Aorta (tissue), 5 donors: ENCODE measurements at regions not wholly inside any gene's neighbourhood (a gene's known extent, or its start where the extent isn't known, plus 50 kb on each side); places are given as distances from the start of the nearest gene placed in this dataset.

ENCODE experiments used
- ATAC-seq: fragments of 200-7000 bp; cut with Tn5 transposase; one replicate; pipeline ENCODE4 v1.9.1; 2022; ENCODE audit warnings: moderate library complexity; ENCODE audit not compliant: low FRiP score
- DNase-seq, 2 donors: peaks; one replicate each; pipeline ENCODE4 v3.0.0-alpha.2; 2020
- H3K27ac ChIP-seq, 2 donors: one replicate each; pipeline ENCODE4 v1.5.1; 2013; ENCODE audit warnings: low read length in 2 of 2, mild to moderate bottlenecking in 2 of 2, moderate library complexity in 2 of 2, control low read depth in 1 of 2, inconsistent platforms in 1 of 2, low read depth in 1 of 2
- H3K27me3 ChIP-seq, 2 donors: one replicate each; pipeline ENCODE4 v1.6.1; 2013; ENCODE audit warnings: control low read depth in 1 of 2, low read length in 1 of 2, mild to moderate bottlenecking in 1 of 2, moderate library complexity in 1 of 2; ENCODE audit not compliant: insufficient read depth in 2 of 2, control insufficient read depth in 1 of 2
- H3K36me3 ChIP-seq, 2 donors: one replicate each; pipeline ENCODE4 v1.6.1; 2013; ENCODE audit warnings: control low read depth in 1 of 2, low read length in 1 of 2, mild to moderate bottlenecking in 1 of 2; ENCODE audit not compliant: insufficient read depth in 2 of 2, control insufficient read depth in 1 of 2
- H3K4me1 ChIP-seq, 2 donors: one replicate each; pipeline ENCODE4 v1.6.1; 2013; ENCODE audit warnings: low read length in 2 of 2, control low read depth in 1 of 2, mild to moderate bottlenecking in 1 of 2, moderate library complexity in 1 of 2; ENCODE audit not compliant: insufficient read depth in 2 of 2, control insufficient read depth in 1 of 2
- H3K4me3 ChIP-seq, 2 donors: one replicate each; pipeline ENCODE4 v1.5.1; 2013; ENCODE audit warnings: low read length in 2 of 2, control low read depth in 1 of 2, mild to moderate bottlenecking in 1 of 2
- H3K9me3 ChIP-seq: one replicate; pipeline ENCODE4 v1.6.1; 2013; ENCODE audit warnings: mild to moderate bottlenecking, low read length; ENCODE audit not compliant: control insufficient read depth
- WGBS, 2 donors: extraction: QIAGEN DNeasy Blood & Tissue Kit; methylation state at CpG; one replicate each; pipeline ENCODE4 v1.1.7; 2013; 5-methylcytosine and 5-hydroxymethylcytosine counted together
- intact Hi-C, 2 donors: fragments of 100-400 bp; cut with DNase I; formaldehyde crosslinking; loops; one replicate each; pipeline versions ENCODE4 v1.14.2 to v1.15.0; 2022
- donor health status: healthy with polysubstance abuse.
- donor health status: Bipolar disorder and iron deficiency.
- donor health status: DM: no; HTN: no; CAD: no.
- donor health status: DM: no; HTN: no; CAD: no.
- donor health status: DM: yes; HTN: yes; CAD: no.

GRCh38 chr17:37833237-37833859 is 88.5 kb upstream of the HNF1B start:
- 82 to 83% methylated on average over 11 of the region's 11 CpGs for WGBS, 2 donors
- H3K27me3 ChIP-seq: no peaks in the 10 kb centered on the region
- no peaks in the 10 kb centered on the region for H3K4me1 ChIP-seq
- H3K9me3 ChIP-seq: no peaks in the 10 kb centered on the region
- DNase-seq (peak in 1 of 2 donors; percentile 55), ATAC-seq (no peak)
- intact Hi-C loops: no loop called here
- no peaks in the 10 kb centered on the region for H3K36me3 ChIP-seq
- no peak overlapping the region for H3K27ac ChIP-seq
- no peak overlapping the region for H3K4me3 ChIP-seq

- DNase-seq (no peak), ATAC-seq (no peak)
- Histone ChIP-seq H3K4me3 (no peak overlapping the region), H3K27ac (no peak overlapping the region), H3K4me1 (no peaks in the 10 kb centered on the region), H3K9me3 (no peaks in the 10 kb centered on the region), H3K36me3 (no peaks in the 10 kb centered on the region), H3K27me3 (no peaks in the 10 kb centered on the region)
- WGBS, 2 donors: 95% methylated on average over 2 of the region's 2 CpGs
- intact Hi-C loops: no loop called here
Observed at GRCh38 chr17:37831986-37832385, 87.1 kb upstream of the HNF1B start.

GRCh38 chr17:37831492-37831891 is 86.6 kb upstream of the HNF1B start:
- intact Hi-C loops: no loop called here
- WGBS, 2 donors: 88 to 89% methylated on average over 5 of the region's 5 CpGs
- ATAC-seq (no peak), DNase-seq (no peak)
- Histone ChIP-seq H3K27ac (no peak overlapping the region), H3K27me3 (no peaks in the 10 kb centered on the region), H3K36me3 (no peaks in the 10 kb centered on the region), H3K9me3 (no peaks in the 10 kb centered on the region), H3K4me1 (no peaks in the 10 kb centered on the region), H3K4me3 (no peak overlapping the region)

DNA sequence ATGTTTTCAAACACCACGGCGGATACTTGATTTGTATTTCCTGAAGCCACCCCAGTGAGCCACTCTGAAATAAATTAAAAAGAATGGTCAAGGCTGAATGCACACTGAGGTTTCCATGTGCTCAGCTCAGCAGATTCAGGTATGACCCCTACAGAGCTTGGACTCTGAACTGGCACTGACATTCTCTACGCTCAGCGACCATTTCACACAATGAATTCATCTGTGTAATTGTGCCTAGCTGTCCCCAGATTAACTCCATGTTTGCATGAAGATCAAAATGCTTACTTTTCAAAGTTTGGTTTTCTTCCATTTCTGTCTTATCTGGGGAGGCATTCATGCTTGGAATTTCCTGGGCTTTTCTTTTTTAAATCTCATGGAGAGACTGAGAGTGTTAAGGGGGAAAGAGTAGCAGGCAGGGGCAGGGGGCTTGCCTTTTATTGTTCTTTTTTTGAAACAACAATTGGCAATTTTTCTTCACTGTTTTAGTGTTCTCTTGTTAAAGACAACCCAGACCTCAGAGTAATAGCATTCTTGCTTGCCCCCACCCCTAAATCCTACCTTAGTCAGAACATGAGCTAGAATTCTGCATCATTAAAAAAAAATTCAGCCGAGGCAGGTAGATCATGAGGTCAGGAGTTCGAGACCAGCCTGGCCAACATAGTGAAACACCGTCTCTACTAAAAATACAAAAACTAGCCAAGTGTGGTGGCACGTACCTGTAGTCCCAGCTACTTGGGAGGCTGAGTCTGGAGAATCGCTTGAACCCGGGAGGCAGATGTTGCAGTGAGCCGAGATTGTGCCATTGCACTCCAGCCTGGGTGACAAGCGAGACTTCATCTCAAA is 85.5 kb upstream of the HNF1B start:
- intact Hi-C loops: no loop called here
- no peak for DNase-seq

DNA sequence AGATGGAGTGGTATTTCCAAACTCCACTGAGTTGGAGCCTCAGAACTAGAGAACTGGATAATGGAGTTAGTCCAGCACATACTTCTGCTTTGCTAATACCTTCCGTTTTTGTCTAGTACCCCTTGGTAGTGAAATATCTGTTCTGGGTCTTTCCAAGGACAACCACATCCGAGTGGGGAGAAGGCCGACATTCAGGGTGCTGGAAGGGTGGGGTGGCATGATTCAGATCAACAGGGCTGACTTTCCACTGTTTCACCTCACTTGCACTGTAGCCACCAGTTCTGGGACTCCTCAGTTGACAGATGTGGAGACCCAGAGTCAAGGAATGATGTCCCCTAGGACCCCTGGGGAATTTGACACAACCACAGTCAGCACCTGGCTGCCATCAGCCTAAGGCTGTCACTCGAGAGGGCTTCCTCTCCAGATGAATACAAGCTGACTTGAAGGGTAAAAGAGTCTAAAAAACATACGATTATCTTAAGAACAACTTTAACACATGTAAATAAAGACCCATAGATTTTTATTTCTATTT is 84.8 kb upstream of the HNF1B start:
- Histone ChIP-seq H3K27me3 (no peaks in the 10 kb centered on the region), H3K9me3 (no peaks in the 10 kb centered on the region), H3K27ac (no peak overlapping the region), H3K36me3 (no peaks in the 10 kb centered on the region), H3K4me3 (no peak overlapping the region), H3K4me1 (no peaks in the 10 kb centered on the region)
- ATAC-seq (no peak), DNase-seq (no peak)
- intact Hi-C loops: no loop called here
- 56 to 58% methylated on average over 5 of the region's 5 CpGs for WGBS, 2 donors

More for the DNA sequence above, 85.5 kb upstream of the HNF1B start:
- no peaks in the 10 kb centered on the region for H3K4me1 ChIP-seq
- ATAC-seq: no peak
- no peaks in the 10 kb centered on the region for H3K27me3 ChIP-seq
- no peaks in the 10 kb centered on the region for H3K36me3 ChIP-seq
- H3K9me3 ChIP-seq: no peaks in the 10 kb centered on the region
- 63 to 69% methylated on average over 12 of the region's 12 CpGs for WGBS, 2 donors
- no peak overlapping the region for H3K4me3 ChIP-seq
- H3K27ac ChIP-seq: no peak overlapping the region

DNA sequence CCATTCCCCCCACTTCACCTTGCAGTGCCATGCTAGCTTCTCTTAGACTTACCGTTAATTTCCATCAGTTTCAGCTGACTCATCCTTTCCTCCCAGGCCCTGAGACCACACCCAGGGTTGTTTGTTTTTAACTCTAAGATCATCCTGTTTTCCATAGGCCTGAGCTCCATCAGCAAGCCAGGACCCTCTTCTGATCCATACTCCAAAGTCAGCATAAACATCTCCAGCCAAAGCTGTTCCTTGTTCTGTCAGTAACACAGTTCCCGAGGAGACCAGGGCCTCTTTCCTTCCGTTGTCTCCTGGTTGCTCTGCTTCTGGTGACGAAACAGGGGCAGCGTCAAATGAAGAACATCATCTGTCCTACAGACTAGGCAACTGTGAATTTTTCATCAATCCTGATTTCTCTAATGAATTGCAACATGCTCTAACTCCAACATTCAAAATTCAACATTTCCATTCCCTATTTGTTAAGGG is 83.8 kb upstream of the HNF1B start:
- Histone ChIP-seq H3K9me3 (no peaks in the 10 kb centered on the region), H3K4me1 (no peaks in the 10 kb centered on the region), H3K36me3 (no peaks in the 10 kb centered on the region), H3K27ac (no peak overlapping the region), H3K4me3 (no peak overlapping the region), H3K27me3 (no peaks in the 10 kb centered on the region)
- ATAC-seq (no peak), DNase-seq (peak in 1 of 2 donors; percentile 66)
- intact Hi-C loops: no loop called here
- WGBS, 2 donors: 78 to 84% methylated on average over 5 of the region's 5 CpGs

GRCh38 chr17:37827905-37828650 is 83.2 kb upstream of the HNF1B start:
- no peaks in the 10 kb centered on the region for H3K9me3 ChIP-seq
- no peak overlapping the region for H3K27ac ChIP-seq
- H3K27me3 ChIP-seq: no peaks in the 10 kb centered on the region
- WGBS, 2 donors: 90 to 91% methylated on average over 5 of the region's 5 CpGs
- H3K4me1 ChIP-seq: no peaks in the 10 kb centered on the region
- ATAC-seq (no peak), DNase-seq (no peak)
- intact Hi-C loops: no loop called here
- H3K4me3 ChIP-seq: no peak overlapping the region
- H3K36me3 ChIP-seq: no peaks in the 10 kb centered on the region

DNA sequence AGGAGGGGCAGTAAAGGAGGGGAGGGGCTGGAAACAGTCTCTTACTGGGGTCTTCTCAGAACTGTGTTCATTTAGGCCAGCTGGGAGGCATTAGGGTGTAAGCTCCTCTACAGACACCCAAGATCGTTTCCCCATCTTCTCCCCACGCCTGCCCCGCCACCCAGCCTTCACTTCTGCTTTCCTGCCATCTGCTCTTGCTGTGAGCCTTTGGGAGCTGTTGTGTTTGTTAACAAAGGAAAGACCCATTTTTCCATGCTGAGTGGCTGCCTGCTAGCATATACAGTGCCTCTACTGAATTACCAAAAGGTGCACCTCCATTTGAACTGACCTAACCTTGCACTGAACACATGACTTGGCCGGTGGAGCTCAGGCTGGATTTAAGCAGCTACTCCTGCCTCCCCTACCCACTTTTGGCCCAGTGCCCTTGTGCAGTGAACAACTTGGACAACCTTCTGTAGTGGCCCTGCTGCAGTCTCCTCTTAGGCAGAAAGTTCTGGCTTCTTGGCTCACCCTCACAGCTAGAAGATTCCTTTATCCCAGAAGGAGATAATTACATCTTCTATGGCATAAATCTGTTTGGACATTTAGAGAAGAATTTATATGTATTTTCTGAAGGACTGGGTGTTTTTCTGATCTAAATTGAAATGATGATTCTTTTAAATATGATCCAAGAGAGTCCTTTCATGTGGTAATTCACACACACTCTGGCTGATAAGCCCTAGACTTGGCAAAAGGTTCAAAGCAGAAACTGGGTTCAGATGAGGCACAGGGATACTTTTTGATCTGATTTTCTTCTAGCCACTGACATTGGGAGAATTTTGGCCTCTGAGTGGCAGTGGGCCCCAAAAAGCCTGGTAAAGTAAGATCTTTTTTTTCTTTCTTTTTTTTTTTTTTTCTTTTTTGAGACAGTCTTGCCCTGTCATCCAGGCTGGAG is 81.9 kb upstream of the HNF1B start:
- DNase-seq (peak in 1 of 2 donors; percentile 79), ATAC-seq (no peak)
- Histone ChIP-seq H3K4me3 (no peak overlapping the region), H3K9me3 (no peaks in the 10 kb centered on the region), H3K36me3 (no peaks in the 10 kb centered on the region), H3K27ac (no peak overlapping the region), H3K27me3 (no peaks in the 10 kb centered on the region), H3K4me1 (no peaks in the 10 kb centered on the region)
- 76 to 83% methylated on average over 4 of the region's 4 CpGs for WGBS, 2 donors
- intact Hi-C loops: no loop called here
